ENCODE measurements at regions not wholly inside any gene's neighbourhood (a gene's known extent, or its start where the extent isn't known, plus 50 kb on each side); places are given as distances from the start of the nearest gene placed in this dataset.

GRCh38 chr5:2488593-2488992 lies 262.9 kb downstream of the IRX2 start:
- no peak for TF ChIP-seq CTCF (conservative IDR thresholded peaks at IDR 0.05; ENCODE audit: low read length)
- no peak for TF ChIP-seq EZH2phosphoT487 (IDR thresholded peaks at IDR 0.05; ENCODE audit: borderline replicate concordance)

Measured in Loucy (cell line).